ENCODE measurements at regions not wholly inside any gene's neighbourhood (a gene's known extent, or its start where the extent isn't known, plus 50 kb on each side); places are given as distances from the start of the nearest gene placed in this dataset.

GRCh38 chr18:64295839-64296238 is 147.0 kb upstream of the LINC00305 start:
- Histone ChIP-seq H3K36me3 (ENCODE audit: insufficient read depth, low read length) (no peaks in the 10 kb centered on the region), H3K4me2 (ENCODE audit: low read length) (no peak overlapping the region), H3K9me2 (ENCODE audit: insufficient read depth, low read length) (no peaks in the 10 kb centered on the region), H3K9me3 (ENCODE audit: low read length) (no peaks in the 10 kb centered on the region), H2AFZ (ENCODE audit: low read length) (no peak overlapping the region), H3K4me1 (ENCODE audit: insufficient read depth, low read length, poor library complexity, severe bottlenecking) (no peaks in the 10 kb centered on the region), H3K4me3 (ENCODE audit: low read depth, low read length, poor library complexity, severe bottlenecking) (no peak overlapping the region), H3K79me2 (ENCODE audit: insufficient read depth, low read depth, low read length) (no peaks in the 10 kb centered on the region), H4K20me1 (ENCODE audit: insufficient read depth, low read length) (no peaks in the 10 kb centered on the region), H3K27ac (ENCODE audit: low read depth, low read length, poor library complexity, severe bottlenecking) (no peak overlapping the region)
- TF ChIP-seq CTCF (conservative IDR thresholded peaks at IDR 0.05; ENCODE audit: low read length) (no peak), EZH2phosphoT487 (IDR thresholded peaks at IDR 0.05; ENCODE audit: borderline replicate concordance, low read depth, low read length) (no peak)
- ChIA-PET CTCF (ENCODE audit: unreplicated experiment) (no interaction called here), POLR2A (no interaction called here)
- BruUV-seq (replicated peaks), result no TSS peak
- intact Hi-C loops (cut with micrococcal nuclease; ENCODE audit: unreplicated experiment), result no loop called here
- DNase-seq (ENCODE audit: low spot score), result no peak

- H2AFZ ChIP-seq (ENCODE audit: low read length), result no peak overlapping the region
- no peaks in the 10 kb centered on the region for H3K9me3 ChIP-seq (ENCODE audit: low read length)
- no peaks in the 10 kb centered on the region for H3K4me1 ChIP-seq (ENCODE audit: insufficient read depth, low read length, poor library complexity, severe bottlenecking)
- H3K36me3 ChIP-seq (ENCODE audit: insufficient read depth, low read length), result no peaks in the 10 kb centered on the region
- DNase-seq (ENCODE audit: low spot score), result no peak
- H4K20me1 ChIP-seq (ENCODE audit: insufficient read depth, low read length), result no peaks in the 10 kb centered on the region
- ChIA-PET POLR2A (interaction anchor here (0.7 kb wide), 1 partner anchor 221 kb away, joined by 3 read pairs; no protein-coding TSS in a partner anchor), CTCF (ENCODE audit: unreplicated experiment) (no interaction called here)
- no TSS peak for BruUV-seq (replicated peaks)
- intact Hi-C loops (cut with micrococcal nuclease; ENCODE audit: unreplicated experiment), result no loop called here
- no peak overlapping the region for H3K27ac ChIP-seq (ENCODE audit: low read depth, low read length, poor library complexity, severe bottlenecking)
- TF ChIP-seq EZH2phosphoT487 (IDR thresholded peaks at IDR 0.05; ENCODE audit: borderline replicate concordance, low read depth, low read length), result no peak
- TF ChIP-seq CTCF (conservative IDR thresholded peaks at IDR 0.05; ENCODE audit: low read length), result no peak
- no peaks in the 10 kb centered on the region for H3K79me2 ChIP-seq (ENCODE audit: insufficient read depth, low read depth, low read length)
- H3K4me3 ChIP-seq (ENCODE audit: low read depth, low read length, poor library complexity, severe bottlenecking), result no peak overlapping the region
- H3K4me2 ChIP-seq (ENCODE audit: low read length), result no peak overlapping the region
- no peaks in the 10 kb centered on the region for H3K9me2 ChIP-seq (ENCODE audit: insufficient read depth, low read length)
These were observed 146.1 kb upstream of the LINC00305 start for GRCh38 chr18:64294967-64295366.

GRCh38 chr18:64288432-64288831 is 139.5 kb upstream of the LINC00305 start:
- H3K27ac ChIP-seq (ENCODE audit: low read depth, low read length, poor library complexity, severe bottlenecking), result no peak overlapping the region
- DNase-seq (ENCODE audit: low spot score), result no peak
- CTCF ChIA-PET (ENCODE audit: unreplicated experiment), result no interaction called here
- POLR2A ChIA-PET, result no interaction called here
- no peaks in the 10 kb centered on the region for H3K9me2 ChIP-seq (ENCODE audit: insufficient read depth, low read length)
- H3K9me3 ChIP-seq (ENCODE audit: low read length), result no peaks in the 10 kb centered on the region
- H3K4me1 ChIP-seq (ENCODE audit: insufficient read depth, low read length, poor library complexity, severe bottlenecking), result no peaks in the 10 kb centered on the region
- no peaks in the 10 kb centered on the region for H4K20me1 ChIP-seq (ENCODE audit: insufficient read depth, low read length)
- no TSS peak for BruUV-seq (replicated peaks)
- no peak overlapping the region for H2AFZ ChIP-seq (ENCODE audit: low read length)
- intact Hi-C loops (cut with micrococcal nuclease; ENCODE audit: unreplicated experiment), result no loop called here
- H3K4me2 ChIP-seq (ENCODE audit: low read length), result no peak overlapping the region
- no peaks in the 10 kb centered on the region for H3K36me3 ChIP-seq (ENCODE audit: insufficient read depth, low read length)
- H3K4me3 ChIP-seq (ENCODE audit: low read depth, low read length, poor library complexity, severe bottlenecking), result no peak overlapping the region
- no peak for TF ChIP-seq CTCF (conservative IDR thresholded peaks at IDR 0.05; ENCODE audit: low read length)
- TF ChIP-seq EZH2phosphoT487 (IDR thresholded peaks at IDR 0.05; ENCODE audit: borderline replicate concordance, low read depth, low read length), result no peak
- no peaks in the 10 kb centered on the region for H3K79me2 ChIP-seq (ENCODE audit: insufficient read depth, low read depth, low read length)
